GM19035 (cell line): ENCODE measurements at regions not wholly inside any gene's neighbourhood (a gene's known extent, or its start where the extent isn't known, plus 50 kb on each side); places are given as distances from the start of the nearest gene placed in this dataset.
"Not testable (repeated sequence)": the region's sequence is repeated elsewhere in the genome, so short reads cannot be mapped to it uniquely, and the experiment has no call there.

Experiments used
- ATAC-seq: cut with Tn5 transposase; IDR thresholded peaks from one replicate; pipeline ENCODE4 v1.9.1; 2021; ENCODE audit not compliant: unreplicated experiment

GRCh38 chr15:26083896-26084295 is 220.8 kb upstream of the ATP10A start:
- ATAC-seq = no peak

GRCh38 chr15:26083457-26083856 is 220.3 kb upstream of the ATP10A start:
- ATAC-seq = no peak

DNA sequence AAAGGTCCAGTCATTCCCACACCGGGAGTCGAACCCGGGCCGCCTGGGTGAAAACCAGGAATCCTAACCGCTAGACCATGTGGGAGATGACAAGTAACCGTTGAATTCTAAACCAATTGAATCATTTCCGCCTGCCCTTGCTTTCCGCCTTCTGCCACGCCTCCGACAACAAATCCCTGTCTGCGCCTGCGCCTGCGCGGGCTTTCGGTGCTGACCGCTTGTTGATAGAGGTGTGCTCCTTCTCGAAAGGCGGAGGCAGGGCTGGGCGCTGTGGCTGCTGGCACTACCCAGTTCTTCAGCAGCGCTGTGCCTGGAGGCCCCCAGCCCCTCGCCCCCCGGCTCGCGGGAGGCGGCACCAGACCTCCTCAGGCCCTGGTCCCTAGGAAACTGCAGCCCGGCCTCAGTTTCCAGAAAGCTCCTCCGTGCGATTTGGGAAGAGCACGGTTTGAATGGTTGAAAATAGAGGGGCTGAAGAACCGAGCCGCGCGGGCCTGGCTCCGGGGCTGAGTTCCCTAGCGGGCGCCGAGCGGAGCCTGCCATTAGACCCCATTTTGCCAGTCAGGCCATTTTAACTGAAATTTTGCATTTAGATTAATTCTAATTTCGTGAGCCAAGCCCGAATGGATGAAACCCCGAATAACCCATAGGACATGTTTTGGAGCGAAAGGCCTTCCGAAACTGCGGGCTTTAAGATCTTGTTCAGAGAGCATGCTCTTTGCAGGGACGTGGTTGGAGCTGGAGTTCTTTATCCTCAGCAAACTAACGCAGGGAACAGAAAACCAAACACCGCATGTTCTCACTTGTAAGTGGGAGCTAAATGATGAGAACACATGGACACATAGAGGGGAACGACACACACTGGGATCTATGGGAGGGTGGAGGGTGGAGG is 219.3 kb upstream of the ATP10A start:
- peak; percentile 97 for ATAC-seq

DNA sequence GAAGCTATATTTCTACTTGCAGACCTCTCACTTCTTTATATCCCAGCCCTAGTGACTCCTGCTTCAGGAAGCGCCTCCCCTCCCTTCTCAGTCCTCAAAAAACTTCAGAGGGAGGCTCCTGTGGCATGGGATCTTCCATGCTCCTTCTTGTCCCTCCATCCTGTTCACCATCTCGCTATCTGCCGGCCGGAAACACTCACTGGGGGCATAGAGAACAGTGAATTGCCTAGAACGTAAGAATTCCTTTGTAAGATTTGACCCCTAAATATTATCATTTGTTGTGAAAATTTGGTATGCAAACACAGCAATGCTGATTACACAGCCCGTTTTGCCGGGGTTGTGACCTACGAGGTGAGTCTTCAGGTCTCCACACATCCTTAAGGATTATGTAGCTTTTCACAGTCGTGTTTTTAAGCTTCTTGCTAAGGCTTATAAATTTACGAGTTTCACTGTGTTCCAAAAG is 218.7 kb upstream of the ATP10A start:
- no peak for ATAC-seq

DNA sequence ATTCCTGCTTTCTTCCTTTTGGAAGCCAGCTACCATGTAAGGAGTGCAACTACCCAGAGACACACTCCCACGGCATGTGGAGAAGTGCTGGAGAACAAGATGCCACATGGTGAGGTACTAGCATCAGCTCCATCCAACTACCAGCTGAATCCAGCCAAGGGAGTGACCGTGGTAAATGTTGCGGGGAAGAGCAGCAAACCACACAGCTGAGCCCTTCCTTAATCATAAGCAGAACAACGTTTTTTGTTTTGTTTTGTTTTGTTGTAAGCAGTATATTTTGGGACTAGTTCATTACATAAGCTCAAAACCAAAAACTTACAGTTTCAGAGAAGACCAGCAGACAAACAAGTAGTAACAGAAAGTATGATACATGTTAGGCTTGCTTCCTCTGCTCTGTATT is 212.6 kb upstream of the ATP10A start:
- no peak for ATAC-seq

DNA sequence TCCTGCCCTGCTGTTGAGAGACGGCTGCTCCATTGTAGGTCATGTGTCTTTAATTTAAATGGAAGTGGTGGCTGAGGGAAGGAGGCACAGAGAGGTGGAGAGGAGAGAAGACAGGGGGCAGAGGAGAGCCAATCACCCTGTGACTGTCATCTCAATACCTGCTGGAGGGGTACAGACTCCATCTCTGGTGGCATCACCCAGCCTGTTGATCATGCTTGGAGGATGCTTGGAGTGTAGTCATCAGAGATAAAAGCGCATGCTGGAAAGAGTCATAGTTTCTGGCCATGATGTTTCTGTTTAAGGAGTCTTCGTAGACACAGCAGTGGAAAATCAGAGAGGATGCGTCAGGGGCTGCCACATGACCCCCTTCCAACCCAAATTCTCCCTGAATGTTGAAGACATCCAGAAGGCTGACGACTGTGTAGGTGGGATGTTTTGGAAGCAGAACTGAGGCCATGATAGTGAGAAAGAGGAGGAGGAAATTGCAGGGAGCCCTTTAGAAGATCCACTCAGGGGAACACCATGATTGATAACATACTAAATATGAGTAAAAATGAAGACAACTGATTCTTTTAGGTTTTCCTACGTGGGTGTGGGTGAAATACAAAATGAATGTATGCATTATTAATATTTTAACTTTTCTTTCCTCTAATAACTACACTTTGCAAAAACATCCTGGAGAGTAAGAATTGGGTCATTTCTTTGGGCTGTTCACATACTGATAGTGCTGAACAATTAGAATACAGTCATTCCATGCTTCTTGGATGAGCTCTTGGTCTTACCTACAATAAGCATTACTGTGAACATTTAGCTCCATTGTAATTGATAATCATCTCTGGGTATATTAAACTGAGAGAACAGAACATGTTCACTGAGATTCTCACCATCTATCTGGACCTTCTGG is 210.6 kb upstream of the ATP10A start:
- ATAC-seq = no peak

DNA sequence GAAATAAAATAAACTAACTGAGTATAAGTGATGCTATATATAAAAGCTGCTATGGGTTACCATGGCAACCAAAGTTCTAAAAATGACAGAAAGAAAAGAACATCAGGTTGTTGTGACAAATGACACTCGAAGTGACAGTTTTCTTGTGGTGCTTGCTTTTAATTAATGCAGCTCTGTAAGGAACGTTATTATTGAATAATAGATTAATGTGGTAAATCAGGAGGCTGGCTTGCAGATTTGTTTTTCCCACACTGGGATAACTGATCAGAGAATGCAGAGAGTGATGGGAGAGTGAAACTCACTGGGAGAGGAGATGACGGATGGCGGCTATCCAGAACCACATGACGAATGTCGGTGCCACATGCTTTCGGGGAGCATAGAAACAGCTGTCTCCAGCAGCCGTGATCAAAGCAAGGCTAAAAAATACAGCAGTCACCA is 207.0 kb upstream of the ATP10A start:
- ATAC-seq = no peak

DNA sequence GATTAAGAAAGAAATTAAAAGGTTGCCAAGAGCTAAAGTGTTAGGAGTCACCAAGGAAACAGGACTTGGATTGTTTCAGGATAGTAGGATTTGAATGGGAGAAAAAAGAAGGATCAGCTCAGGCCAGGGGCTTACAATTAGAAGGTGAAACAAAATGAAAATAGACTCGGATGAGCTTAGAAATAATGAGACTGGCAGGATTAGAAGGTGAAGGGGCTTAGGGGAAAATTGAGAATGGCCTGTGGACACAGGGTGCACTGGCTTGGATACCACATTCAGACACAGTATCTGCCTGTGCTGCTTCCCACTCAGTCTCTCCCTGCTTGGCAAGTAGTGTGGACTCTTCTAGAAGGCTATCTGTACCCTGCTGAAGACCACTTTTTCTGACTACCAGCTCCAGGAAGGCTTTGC is 206.1 kb upstream of the ATP10A start:
- ATAC-seq = no peak

DNA sequence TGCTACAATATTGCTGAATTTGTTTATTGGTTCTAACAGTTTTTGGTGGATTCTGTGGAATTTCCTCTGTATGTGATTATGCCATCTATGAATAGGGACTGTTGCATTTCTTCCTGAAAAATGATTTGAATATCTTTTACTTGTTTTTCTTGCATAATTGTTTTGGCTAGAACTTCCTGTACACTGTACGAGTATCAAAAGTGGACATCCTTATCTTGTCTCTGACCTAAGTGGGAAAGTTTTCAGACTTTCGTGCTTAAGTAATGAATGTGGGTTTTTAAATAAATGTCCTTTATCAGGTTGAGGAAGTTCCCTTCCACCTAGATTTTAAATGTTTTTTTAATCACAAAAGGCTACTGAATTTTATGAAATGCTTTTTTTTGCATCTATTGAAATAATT is 203.8 kb upstream of the ATP10A start:
- no peak for ATAC-seq

DNA sequence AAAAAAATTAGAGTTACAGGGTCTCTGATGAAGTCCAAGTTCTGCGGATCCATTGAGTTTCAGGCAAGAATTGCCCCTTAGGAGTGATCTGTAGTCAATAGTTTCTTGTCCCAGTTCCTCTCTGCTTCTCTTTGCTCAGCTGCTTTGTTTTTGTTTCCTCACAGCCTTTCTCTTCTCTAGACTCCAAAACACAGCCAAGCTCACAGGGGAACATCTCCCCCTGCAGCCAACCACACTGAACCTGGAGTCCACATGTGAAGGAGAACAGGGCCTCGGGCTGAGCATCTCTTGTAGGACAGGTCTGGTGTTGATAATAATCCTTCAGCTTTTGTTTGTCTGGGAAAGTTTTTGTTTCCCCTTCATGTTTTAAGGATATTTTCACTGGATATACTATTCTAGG is 202.6 kb upstream of the ATP10A start:
- no peak for ATAC-seq

DNA sequence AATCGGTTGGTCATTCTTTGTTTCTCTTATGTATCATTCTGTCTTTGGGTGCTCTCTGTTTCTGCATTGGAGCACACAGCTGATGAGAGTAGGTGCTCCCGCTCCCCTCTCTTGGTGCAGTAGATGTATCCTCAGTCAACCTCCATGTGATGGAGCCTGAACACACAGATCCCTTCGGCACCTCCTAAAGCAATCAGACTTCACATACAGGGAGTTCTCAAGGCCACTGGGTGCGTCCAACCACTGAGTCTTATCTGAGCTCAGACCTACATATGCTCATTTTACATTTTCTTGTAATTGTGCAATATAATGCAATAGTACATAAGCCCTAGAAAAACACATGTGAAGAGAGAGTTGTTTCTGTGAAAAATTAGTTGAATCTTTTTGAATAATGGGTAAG is 198.1 kb upstream of the ATP10A start:
- no peak for ATAC-seq

- ATAC-seq = not testable (repeated sequence)
These were observed 193.6 kb upstream of the ATP10A start for GRCh38 chr15:26056766-26057165.

DNA sequence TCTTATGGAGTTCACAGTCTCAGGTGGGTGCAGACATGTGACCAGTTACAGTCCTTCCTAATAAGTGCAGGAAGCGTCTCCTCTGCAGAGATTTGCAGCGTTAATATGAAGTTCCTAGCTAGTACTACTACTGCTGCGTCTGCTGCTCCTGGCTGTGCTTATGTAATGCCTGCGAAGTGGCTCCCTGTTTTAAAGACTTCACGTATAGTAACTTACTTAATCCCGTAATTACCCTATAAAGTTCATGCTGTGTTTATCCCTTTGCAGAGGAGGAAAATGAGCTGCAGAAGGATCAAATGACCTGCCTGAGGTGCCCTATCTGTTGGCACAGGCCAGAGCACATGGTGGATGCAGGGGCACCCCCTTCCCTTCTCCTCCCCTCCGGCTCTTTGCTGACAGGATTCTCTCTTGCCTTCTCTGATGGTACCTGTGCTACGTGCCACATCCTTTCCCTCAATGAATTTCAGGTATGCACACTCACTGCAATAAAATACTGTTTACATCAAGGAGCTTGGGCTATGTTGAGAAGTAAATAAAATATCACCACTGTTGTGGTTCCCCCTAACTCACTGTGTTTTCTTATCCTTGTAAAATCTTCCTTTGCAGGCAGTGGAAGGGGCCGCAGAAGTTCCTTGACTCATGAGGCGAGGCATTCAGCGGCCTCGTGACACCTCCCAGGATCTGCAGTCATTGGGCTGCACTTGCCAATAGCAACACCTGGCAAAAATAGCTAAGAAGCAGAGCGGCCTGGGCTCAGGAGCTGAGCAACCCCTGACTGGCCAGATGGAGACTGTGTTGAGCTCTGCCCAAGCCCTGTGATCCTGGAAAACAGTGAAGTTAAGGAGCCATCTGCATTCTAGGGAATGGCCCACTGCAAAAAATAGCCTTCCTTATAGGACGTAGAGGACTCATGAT is 188.9 kb upstream of the ATP10A start:
- no peak for ATAC-seq

DNA sequence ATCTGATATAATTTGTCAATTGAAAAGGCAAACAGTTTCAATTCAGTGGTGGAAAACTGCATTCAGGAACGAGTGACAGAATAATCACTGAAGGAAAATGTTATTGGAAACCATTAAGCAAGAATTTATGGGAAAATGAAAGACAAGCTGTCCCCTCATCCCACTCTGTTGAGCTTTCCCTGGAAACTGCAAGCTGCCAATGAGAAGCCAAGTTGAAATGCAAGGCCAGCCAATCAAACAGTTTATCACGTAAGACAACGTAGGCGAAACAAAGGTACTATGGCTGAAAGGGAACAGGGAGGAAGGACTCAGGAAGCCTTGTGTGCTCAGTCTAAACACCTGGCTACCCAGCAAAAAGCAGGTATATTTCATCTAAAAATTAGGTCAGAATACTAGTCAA is 187.9 kb upstream of the ATP10A start:
- ATAC-seq = no peak

DNA sequence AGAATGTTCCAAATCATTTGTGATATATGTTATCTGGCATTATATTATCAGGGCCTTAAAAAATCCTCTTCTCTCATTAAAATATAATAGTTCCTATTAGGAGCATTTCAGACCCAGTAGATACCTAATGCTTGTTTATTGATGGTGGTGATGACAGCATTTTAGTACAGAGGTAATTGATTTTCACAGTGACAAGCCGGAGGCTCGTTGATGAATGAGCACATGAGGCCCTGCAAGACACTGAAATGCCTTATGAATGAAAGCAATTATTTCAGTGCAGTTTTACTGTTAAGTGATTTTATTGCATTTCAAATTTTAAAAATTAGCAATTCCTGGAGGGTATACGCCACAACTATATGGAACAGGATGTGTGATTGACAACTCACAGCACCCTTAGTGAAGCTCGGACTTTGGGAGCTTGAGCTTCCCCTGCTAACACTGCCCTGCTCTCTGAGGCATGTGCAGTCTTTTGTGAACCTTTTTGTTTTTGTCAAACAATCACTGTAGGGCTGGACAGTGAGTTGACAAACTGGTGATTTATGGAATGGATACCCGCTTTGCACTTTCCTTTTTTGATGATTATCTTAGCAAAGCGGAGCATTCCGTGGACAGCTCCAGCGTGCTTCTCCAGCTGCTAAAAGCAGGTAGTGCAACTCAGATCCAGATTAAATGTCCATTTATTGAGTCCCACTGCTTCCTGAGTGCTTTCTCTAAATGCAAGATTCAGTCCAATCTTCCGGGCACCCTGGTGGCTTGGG is 187.0 kb upstream of the ATP10A start:
- ATAC-seq = no peak

- ATAC-seq = no peak
These were observed 185.5 kb upstream of the ATP10A start for GRCh38 chr15:26048669-26049068.

DNA sequence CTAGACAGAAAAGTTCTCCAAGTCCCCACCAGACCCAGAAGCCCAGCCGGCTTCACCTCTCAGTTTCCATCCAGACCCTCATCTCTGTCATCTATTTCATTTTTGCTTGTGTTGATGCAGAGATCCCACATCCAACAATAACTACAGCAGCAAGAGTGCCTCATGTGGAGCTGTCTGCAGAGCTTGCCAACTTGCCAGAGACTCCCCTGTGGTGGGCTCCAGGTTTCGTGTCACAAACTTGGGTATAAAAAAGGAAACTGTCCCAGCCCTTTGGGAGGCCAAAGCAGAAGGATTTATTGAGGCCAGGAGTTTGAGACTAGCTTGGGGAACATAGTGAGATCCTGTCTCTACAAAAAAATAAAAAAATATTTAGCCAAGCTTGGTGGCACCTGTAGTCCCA is 182.4 kb upstream of the ATP10A start:
- ATAC-seq = no peak

DNA sequence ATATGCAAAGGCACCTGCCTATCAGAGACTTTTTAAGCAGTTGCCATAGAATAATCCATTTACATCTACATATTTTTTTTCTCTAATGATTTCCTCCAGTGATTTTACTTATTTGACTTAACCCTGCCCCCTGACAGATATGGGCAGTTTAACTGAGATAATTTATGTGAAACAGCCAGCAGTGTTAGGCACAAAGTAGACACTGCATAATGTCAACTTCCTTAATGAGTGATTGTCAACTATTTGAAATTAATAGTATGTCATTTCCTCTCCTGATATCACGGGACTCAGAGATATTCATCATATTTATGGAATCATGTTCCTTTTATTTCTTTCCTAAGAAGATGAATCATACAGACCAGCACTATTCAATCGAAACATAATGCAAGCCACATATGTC is 179.9 kb upstream of the ATP10A start:
- ATAC-seq = no peak

- no peak for ATAC-seq
These were observed 175.6 kb upstream of the ATP10A start for GRCh38 chr15:26038693-26039092.

DNA sequence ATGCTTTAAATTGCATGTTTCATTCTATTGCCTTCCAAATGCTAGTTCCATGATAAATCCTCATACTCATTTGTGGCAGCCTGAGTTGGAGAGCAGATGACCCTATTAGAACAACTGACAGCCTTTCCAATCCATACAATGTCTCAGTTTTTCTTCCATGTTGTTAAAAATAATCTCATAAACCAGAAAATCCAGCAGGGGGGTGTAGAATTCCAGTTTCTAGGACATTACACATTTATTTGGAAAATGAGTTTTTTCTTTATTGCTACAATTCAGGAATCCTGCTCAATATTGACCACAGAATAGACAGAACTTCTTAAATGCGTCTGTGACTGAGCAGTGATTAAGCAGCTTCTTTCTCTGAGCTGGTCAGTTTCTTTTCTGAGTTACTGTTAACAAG is 174.2 kb upstream of the ATP10A start:
- no peak for ATAC-seq
